ENCODE measurements at regions not wholly inside any gene's neighbourhood (a gene's known extent, or its start where the extent isn't known, plus 50 kb on each side); places are given as distances from the start of the nearest gene placed in this dataset.

GRCh38 chr11:92667486-92668152, 301.8 kb upstream of the MTNR1B start:
- no peaks in the 10 kb centered on the region for H3K27me3 ChIP-seq (ENCODE audit: insufficient read depth)
- POLR2A ChIA-PET, result no interaction called here
- no peaks in the 10 kb centered on the region for H3F3A ChIP-seq (replicated peaks; ENCODE audit: insufficient read depth)
- no peak overlapping the region for H3K4me3 ChIP-seq (ENCODE audit: low read depth in 2 of 2, low read length in 1 of 2)
- CTCF ChIA-PET, result no interaction called here
- no peak overlapping the region for H2AFZ ChIP-seq (ENCODE audit: low read depth)
- no peaks in the 10 kb centered on the region for H3K9me2 ChIP-seq
- H3K4me1 ChIP-seq (ENCODE audit: control insufficient read depth in 1 of 2, insufficient read depth in 2 of 2, low read depth in 1 of 2, low read length in 1 of 2), result peaks cover 2 to 4% of the 10 kb centered on the region in 2 experiments; a peak in 3 of 4 replicates
- no peaks in the 10 kb centered on the region for H4K20me1 ChIP-seq (ENCODE audit: insufficient read depth)
- H3K9ac ChIP-seq, result no peak overlapping the region
- H3K27ac ChIP-seq (ENCODE audit: low read depth in 2 of 2, low read length in 1 of 2), result no peak overlapping the region
- 65% methylated on average over 3 of the region's 5 CpGs for WGBS (ENCODE audit: low lambda C conversion rate)
- no peak overlapping the region for H3K4me2 ChIP-seq
- DNase-seq, result no peak
- H3K9me3 ChIP-seq, result no peaks in the 10 kb centered on the region
- H3K79me2 ChIP-seq (ENCODE audit: insufficient read depth), result no peaks in the 10 kb centered on the region
- no peaks in the 10 kb centered on the region for H3K36me3 ChIP-seq (replicated peaks in 1 of 2; ENCODE audit: control insufficient read depth in 1 of 2, insufficient read depth in 2 of 2, low read length in 1 of 2)
- TF ChIP-seq RXRA (IDR thresholded peaks at IDR 0.05; ENCODE audit: borderline replicate concordance, low read depth) (no peak), NFIC (IDR thresholded peaks at IDR 0.05; ENCODE audit: borderline replicate concordance) (no peak), POLR2AphosphoS5 (IDR thresholded peaks at IDR 0.05; ENCODE audit: low read depth, low read length) (no peak), MEF2A (IDR thresholded peaks at IDR 0.05; ENCODE audit: borderline replicate concordance, low read depth) (no peak)
- TF ChIP-seq, protein P1, sequence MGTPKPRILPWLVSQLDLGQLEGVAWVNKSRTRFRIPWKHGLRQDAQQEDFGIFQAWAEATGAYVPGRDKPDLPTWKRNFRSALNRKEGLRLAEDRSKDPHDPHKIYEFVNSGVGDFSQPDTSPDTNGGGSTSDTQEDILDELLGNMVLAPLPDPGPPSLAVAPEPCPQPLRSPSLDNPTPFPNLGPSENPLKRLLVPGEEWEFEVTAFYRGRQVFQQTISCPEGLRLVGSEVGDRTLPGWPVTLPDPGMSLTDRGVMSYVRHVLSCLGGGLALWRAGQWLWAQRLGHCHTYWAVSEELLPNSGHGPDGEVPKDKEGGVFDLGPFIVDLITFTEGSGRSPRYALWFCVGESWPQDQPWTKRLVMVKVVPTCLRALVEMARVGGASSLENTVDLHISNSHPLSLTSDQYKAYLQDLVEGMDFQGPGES (IDR thresholded peaks at IDR 0.05; ENCODE audit: low read depth, low read length), result no peak

DNA sequence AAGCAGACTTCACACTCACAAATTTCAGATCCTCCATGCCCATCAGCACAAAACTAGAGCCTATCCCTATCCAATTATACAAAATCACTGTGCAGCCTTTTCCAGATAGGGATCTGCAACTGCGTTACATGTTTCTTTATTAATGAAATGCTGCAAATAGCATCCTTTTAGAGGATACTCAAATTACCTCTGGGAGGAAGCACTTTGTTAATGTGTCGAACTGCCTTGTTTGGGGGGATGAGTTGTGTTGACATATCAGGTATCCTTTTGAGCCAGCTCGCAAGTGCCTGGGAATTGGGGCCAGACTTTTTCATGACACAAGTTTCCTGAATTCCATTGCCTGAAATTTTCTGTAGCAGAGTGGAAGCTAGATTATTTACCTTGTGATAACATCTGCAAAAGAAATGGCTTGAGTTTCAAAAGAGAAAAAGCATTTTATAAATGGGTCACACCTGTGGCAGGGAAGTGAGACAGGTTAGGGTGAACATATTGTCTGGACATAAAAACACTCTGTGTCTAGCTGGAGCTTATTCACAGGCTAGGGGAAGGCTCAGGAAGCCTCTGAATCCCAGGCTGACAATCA, 299.1 kb upstream of the MTNR1B start:
- Histone ChIP-seq H3K9ac (no peak overlapping the region), H3K4me2 (no peak overlapping the region), H3K36me3 (replicated peaks in 1 of 2; ENCODE audit: control insufficient read depth in 1 of 2, insufficient read depth in 2 of 2, low read length in 1 of 2) (no peaks in the 10 kb centered on the region), H2AFZ (ENCODE audit: low read depth) (no peak overlapping the region), H3K9me3 (no peaks in the 10 kb centered on the region), H3F3A (replicated peaks; ENCODE audit: insufficient read depth) (no peaks in the 10 kb centered on the region), H3K9me2 (no peaks in the 10 kb centered on the region), H3K4me3 (ENCODE audit: low read depth in 2 of 2, low read length in 1 of 2) (no peak overlapping the region), H3K4me1 (ENCODE audit: control insufficient read depth in 1 of 2, insufficient read depth in 2 of 2, low read depth in 1 of 2, low read length in 1 of 2) (peaks cover 0 to 2% of the 10 kb centered on the region in 2 experiments; a peak in 2 of 4 replicates), H3K27me3 (ENCODE audit: insufficient read depth) (no peaks in the 10 kb centered on the region), H3K79me2 (ENCODE audit: insufficient read depth) (no peaks in the 10 kb centered on the region), H3K27ac (ENCODE audit: low read depth in 2 of 2, low read length in 1 of 2) (no peak overlapping the region; a peak in 1 of 4 replicates), H4K20me1 (ENCODE audit: insufficient read depth) (no peaks in the 10 kb centered on the region)
- WGBS (ENCODE audit: low lambda C conversion rate), result 23% methylated on average over 3 of the region's 3 CpGs
- DNase-seq, result peak; percentile 10
- ChIA-PET POLR2A (no interaction called here), CTCF (interaction anchor here (1.1 to 1.7 kb wide), 2 partner anchors 13 to 30 kb away, joined by 3 to 4 read pairs; no protein-coding TSS in a partner anchor)
- TF ChIP-seq GATA2 (CRISPR knock-in tag; IDR thresholded peaks at IDR 0.05), result peak; percentile 42; the same call in 1 of the 2 replicates
- TF ChIP-seq POLR2AphosphoS5 (IDR thresholded peaks at IDR 0.05; ENCODE audit: low read depth, low read length), result no peak
- TF ChIP-seq PBX3 (IDR thresholded peaks at IDR 0.05), result 0 out of 2 replicates have a peak, but pooled peaks have one; percentile 12

DNA sequence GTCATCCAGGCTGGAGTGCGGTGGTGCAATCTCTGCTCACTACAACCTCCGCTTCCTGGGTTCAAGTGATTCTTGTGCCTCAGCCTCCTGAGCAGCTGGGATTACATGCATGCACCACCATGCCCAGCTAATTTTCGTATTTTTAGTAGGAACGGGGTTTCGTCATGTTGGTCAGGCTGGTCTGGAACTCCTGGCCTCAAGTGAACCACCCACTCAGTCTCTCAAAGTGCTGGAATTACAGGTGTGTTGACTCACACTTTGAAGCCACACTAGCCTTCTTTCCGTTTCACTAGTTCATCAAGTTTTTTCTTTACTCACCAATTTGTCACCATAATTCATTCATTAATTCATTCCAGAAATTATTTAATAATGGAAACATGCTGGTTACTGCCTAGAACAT, 298.4 kb upstream of the MTNR1B start:
- H3K4me2 ChIP-seq, result no peak overlapping the region
- no peak overlapping the region for H3K27ac ChIP-seq (ENCODE audit: low read depth in 2 of 2, low read length in 1 of 2)
- H3K9me2 ChIP-seq, result no peaks in the 10 kb centered on the region
- H3K4me1 ChIP-seq (ENCODE audit: control insufficient read depth in 1 of 2, insufficient read depth in 2 of 2, low read depth in 1 of 2, low read length in 1 of 2), result peaks cover 0 to 2% of the 10 kb centered on the region in 2 experiments; a peak in 2 of 4 replicates
- H4K20me1 ChIP-seq (ENCODE audit: insufficient read depth), result no peaks in the 10 kb centered on the region
- ChIA-PET POLR2A (no interaction called here), CTCF (interaction anchor here (1.1 kb wide), 1 partner anchor 12 kb away, joined by 3 read pairs; no protein-coding TSS in a partner anchor)
- no peak overlapping the region for H2AFZ ChIP-seq (ENCODE audit: low read depth)
- no peaks in the 10 kb centered on the region for H3K9me3 ChIP-seq
- peaks cover 3% of the 10 kb centered on the region for H3F3A ChIP-seq (replicated peaks; ENCODE audit: insufficient read depth)
- H3K27me3 ChIP-seq (ENCODE audit: insufficient read depth), result no peaks in the 10 kb centered on the region
- no peak overlapping the region for H3K4me3 ChIP-seq (ENCODE audit: low read depth in 2 of 2, low read length in 1 of 2)
- 94% methylated on average over 6 of the region's 6 CpGs for WGBS (ENCODE audit: low lambda C conversion rate)
- DNase-seq, result no peak
- H3K9ac ChIP-seq, result no peak overlapping the region
- H3K36me3 ChIP-seq (replicated peaks in 1 of 2; ENCODE audit: control insufficient read depth in 1 of 2, insufficient read depth in 2 of 2, low read length in 1 of 2), result no peaks in the 10 kb centered on the region
- H3K79me2 ChIP-seq (ENCODE audit: insufficient read depth), result no peaks in the 10 kb centered on the region
- TF ChIP-seq EZH2phosphoT487 (IDR thresholded peaks at IDR 0.05; ENCODE audit: borderline replicate concordance, low read depth) (no peak), FOSL2 (IDR thresholded peaks at IDR 0.05; ENCODE audit: borderline replicate concordance, low read depth) (no peak), ZBTB33 (IDR thresholded peaks at IDR 0.05; ENCODE audit: borderline replicate concordance, low read depth) (no peak), EP300 (IDR thresholded peaks at IDR 0.05; ENCODE audit: borderline replicate concordance in 1 of 2, low read depth in 1 of 2, low read length in 1 of 2) (no peak), RAD21 (IDR thresholded peaks at IDR 0.05; ENCODE audit: low read length) (no peak), RCOR1 (IDR thresholded peaks at IDR 0.05; ENCODE audit: low read length) (no peak), TAF1 (IDR thresholded peaks at IDR 0.05; ENCODE audit: borderline replicate concordance, low read depth, low read length) (no peak), MXI1 (IDR thresholded peaks at IDR 0.05; ENCODE audit: low read depth, low read length) (no peak), POLR2AphosphoS5 (IDR thresholded peaks at IDR 0.05; ENCODE audit: low read depth, low read length) (no peak), FOXM1 (IDR thresholded peaks at IDR 0.05; ENCODE audit: low read depth) (no peak), CHD2 (IDR thresholded peaks at IDR 0.05; ENCODE audit: low read length, partially characterized antibody) (no peak)

Data from SK-N-SH (cell line).